GM12878 (cell line): ENCODE measurements at regions not wholly inside any gene's neighbourhood (a gene's known extent, or its start where the extent isn't known, plus 50 kb on each side); places are given as distances from the start of the nearest gene placed in this dataset.

ENCODE experiments used
- ATAC-seq: fragments of 200-7000 bp; cut with Tn5 transposase; 3 replicates; pipeline ENCODE4 v1.9.1; 2020; ENCODE audit warnings: mild to moderate bottlenecking, moderate library complexity
- BruUV-seq: library from RNA; stranded (reverse); fragments of 400-500 nt; replicated peaks from 2 replicates; lab custom pipeline; 2021; lab: Mats Ljungman, UMichigan
- CTCF ChIA-PET: fragments of 300-600 bp; sonication (Branson Sonifier 250); formaldehyde crosslinking; extraction: SDS; loops from one replicate; lab custom pipeline; 2021; ENCODE audit warnings: inconsistent platforms; lab: Yijun Ruan, JAX
- POLR2A ChIA-PET: fragments of 350-600 bp; formaldehyde crosslinking; extraction: SDS; loops from one replicate; lab custom pipeline; 2021; ENCODE audit warnings: inconsistent platforms; lab: Charles Lee
- RAD21 ChIA-PET: fragments of 300-600 bp; sonication (Branson Sonifier 250); formaldehyde crosslinking; loops from one replicate; lab custom pipeline; 2023; ENCODE audit warnings: antibody characterized with exemption; ENCODE audit not compliant: unreplicated experiment; lab: Charles Lee
- SMC1A ChIA-PET: fragments of 300-600 bp; sonication (Branson Sonifier 250); formaldehyde crosslinking; loops from one replicate; lab custom pipeline; 2023; ENCODE audit not compliant: unreplicated experiment, uncharacterized antibody; lab: Charles Lee
- DNase-seq: peaks from one replicate; pipeline ENCODE4 v3.0.0-alpha.2; 2011; ENCODE audit warnings: low read depth, low spot score
- FAIRE-seq: peaks from 3 replicates; lab custom pipeline; 2011; peaks lifted over from hg19 to GRCh38; lab: Jason Lieb, UNC
- H2AFZ ChIP-seq: 2 replicates; pipeline ENCODE4 v1.6.0; 2011; ENCODE audit warnings: low read depth, low read length, control low read depth; ENCODE audit not compliant: control insufficient read depth
- H3K27ac ChIP-seq: 2 replicates; pipeline ENCODE4 v1.5.1; 2011; ENCODE audit warnings: control low read depth; ENCODE audit not compliant: control insufficient read depth, insufficient read depth
- H3K27me3 ChIP-seq, 2 experiments: replicated peaks in 1 of 2; 2 replicates each; pipeline versions ENCODE4 v1.6.0 to v1.6.1; 2011; ENCODE audit warnings: low read length in 1 of 2; ENCODE audit not compliant: control insufficient read depth in 2 of 2, insufficient read depth in 2 of 2
- H3K36me3 ChIP-seq, 2 experiments: 2 replicates each; pipeline ENCODE4 v1.5.1; 2011; ENCODE audit warnings: low read length in 1 of 2; ENCODE audit not compliant: control insufficient read depth in 2 of 2, insufficient read depth in 2 of 2
- H3K4me1 ChIP-seq: 2 replicates; pipeline ENCODE4 v1.6.1; 2011; ENCODE audit warnings: mild to moderate bottlenecking, low read length, moderate library complexity, mixed read lengths; ENCODE audit not compliant: control insufficient read depth, insufficient read depth
- H3K4me2 ChIP-seq: 2 replicates; pipeline ENCODE4 v1.6.0; 2011; ENCODE audit warnings: control low read depth; ENCODE audit not compliant: control insufficient read depth, insufficient read depth
- H3K4me3 ChIP-seq: fragments of 200-600 bp; sonication (generic); 2 replicates; pipeline ENCODE4 v1.5.1; 2016
- H3K79me2 ChIP-seq: 2 replicates; pipeline ENCODE4 v1.6.0; 2011; ENCODE audit warnings: low read length; ENCODE audit not compliant: control insufficient read depth, insufficient read depth
- H3K9ac ChIP-seq: 2 replicates; pipeline ENCODE4 v1.8.0; 2011; ENCODE audit warnings: low read length, control low read depth, mixed read lengths; ENCODE audit not compliant: control insufficient read depth, insufficient read depth
- H3K9me3 ChIP-seq: replicated peaks from 3 replicates; pipeline ENCODE4 v1.5.1; 2011; ENCODE audit warnings: mild to moderate bottlenecking, low read length; ENCODE audit not compliant: control insufficient read depth, insufficient read depth
- H4K20me1 ChIP-seq: 2 replicates; pipeline ENCODE4 v1.6.0; 2011; ENCODE audit not compliant: control insufficient read depth, insufficient read depth
- BCL3 ChIP-seq: IDR thresholded peaks from 2 replicates; pipeline ENCODE4 v1.6.1; 2011; ENCODE audit warnings: borderline replicate concordance, low read depth, mild to moderate bottlenecking, moderate library complexity, low read length; ENCODE audit not compliant: insufficient read depth, poor library complexity, severe bottlenecking
- BRCA1 ChIP-seq: IDR thresholded peaks from 2 replicates; pipeline ENCODE4 v1.6.1; 2011; ENCODE audit warnings: low read depth, low read length, improper control_type of control experiment
- CEBPZ ChIP-seq: fragments of 150-350 bp; IDR thresholded peaks from 2 replicates; pipeline ENCODE4 v1.6.1; 2016; ENCODE audit warnings: low read depth, low read length
- KDM1A ChIP-seq: fragments of 200-600 bp; sonication (generic); IDR thresholded peaks from 2 replicates; pipeline ENCODE4 v1.6.1; 2016; ENCODE audit warnings: borderline replicate concordance
- NFYA ChIP-seq: IDR thresholded peaks from 2 replicates; pipeline ENCODE4 v1.6.1; 2011; ENCODE audit warnings: low read depth, mild to moderate bottlenecking, low read length, improper control_type of control experiment, borderline replicate concordance
- NR2C1 ChIP-seq: fragments of 450-650 bp; IDR thresholded peaks from 2 replicates; pipeline ENCODE4 v1.6.1; 2017; ENCODE audit warnings: antibody characterized with exemption, mild to moderate bottlenecking, moderate library complexity
- POLR2AphosphoS2 ChIP-seq: IDR thresholded peaks from 2 replicates; pipeline ENCODE4 v1.6.1; 2011; ENCODE audit warnings: low read depth, mild to moderate bottlenecking, low read length, improper control_type of control experiment, moderate library complexity
- YBX1 ChIP-seq: fragments of 450-650 bp; IDR thresholded peaks from 2 replicates; pipeline ENCODE4 v1.6.1; 2016; ENCODE audit warnings: antibody characterized with exemption
- WGBS: methylation state at CpG from one replicate; pipeline ENCODE4 v1.1.6; 2016; ENCODE audit warnings: low lambda C conversion rate; ENCODE audit not compliant: insufficient replicate concordance, insufficient coverage; ENCODE audit errors: missing lambda C conversion rate; 5-methylcytosine and 5-hydroxymethylcytosine counted together
- in situ Hi-C: fragments of 300-500 bp; cut with MboI; formaldehyde crosslinking; loops from 9 replicates; pipeline ENCODE4 v1.14.3; 2018; ENCODE audit warnings: mixed read lengths
- intact Hi-C: fragments of 100-400 bp; cut with micrococcal nuclease; formaldehyde crosslinking; loops from one replicate; pipeline ENCODE4 v1.14.2; 2022; ENCODE audit not compliant: unreplicated experiment

- TF ChIP-seq KDM1A (no peak), YBX1 (no peak), BCL3 (no peak), CEBPZ (no peak), BRCA1 (no peak), NR2C1 (no peak), POLR2AphosphoS2 (no peak)
These were observed 152.2 kb upstream of the KCNG1 start (continued) for GRCh38 chr20:51175156-51175555.

DNA sequence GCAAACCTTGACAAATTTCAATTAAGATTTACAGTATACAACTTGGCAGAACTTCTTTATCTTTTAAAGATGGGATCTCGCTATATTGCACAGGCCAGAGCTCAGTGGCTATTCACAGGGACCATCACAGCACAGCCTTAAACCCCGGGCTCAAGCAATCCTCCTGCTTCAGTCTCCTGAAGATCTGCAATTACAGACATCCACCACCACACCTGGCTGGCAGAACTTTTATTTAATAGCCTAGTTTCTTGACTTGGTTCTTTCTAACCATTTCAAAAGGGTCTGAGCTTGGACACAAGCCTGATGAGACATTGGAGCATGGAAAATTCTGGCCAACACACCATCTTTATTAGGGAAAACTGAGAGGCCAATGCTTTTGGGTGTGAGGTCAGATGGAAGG is 151.6 kb upstream of the KCNG1 start:
- H3K4me1 ChIP-seq: no peaks in the 10 kb centered on the region
- intact Hi-C loops (no loop called here), in situ Hi-C loops (no loop called here)
- H3K79me2 ChIP-seq: no peaks in the 10 kb centered on the region
- SMC1A ChIA-PET: no interaction called here
- TF ChIP-seq NFYA: no peak
- no peak overlapping the region for H2AFZ ChIP-seq
- DNase-seq (no peak), ATAC-seq (no peak), FAIRE-seq (no peak)
- WGBS: 18% methylated on average over 2 of the region's 2 CpGs
- H3K27me3 ChIP-seq: peaks cover 0 to 3% of the 10 kb centered on the region in 2 experiments; a peak in 2 of 4 replicates
- RAD21 ChIA-PET: no interaction called here
- no peak overlapping the region for H3K4me2 ChIP-seq
- no peaks in the 10 kb centered on the region for H3K9me3 ChIP-seq
- H3K27ac ChIP-seq: no peak overlapping the region
- no peak overlapping the region for H3K4me3 ChIP-seq
- POLR2A ChIA-PET: no interaction called here
- no peaks in the 10 kb centered on the region for H3K36me3 ChIP-seq
- H3K9ac ChIP-seq: no peak overlapping the region
- no TSS peak for BruUV-seq
- H4K20me1 ChIP-seq: no peaks in the 10 kb centered on the region
- CTCF ChIA-PET: no interaction called here
